Neural progenitor cell (in vitro differentiated cells): ENCODE measurements at regions not wholly inside any gene's neighbourhood (a gene's known extent, or its start where the extent isn't known, plus 50 kb on each side); places are given as distances from the start of the nearest gene placed in this dataset.

Source experiments
- CTCF ChIP-seq: fragments of 200-600 bp; sonication (generic); IDR thresholded peaks from 2 replicates; pipeline ENCODE4 v1.5.1; 2017; ENCODE audit warnings: antibody characterized with exemption, mild to moderate bottlenecking
- EZH2 ChIP-seq: fragments of 200-600 bp; sonication (generic); IDR thresholded peaks from 2 replicates; pipeline ENCODE4 v1.6.1; 2017; ENCODE audit warnings: antibody characterized with exemption, mild to moderate bottlenecking, moderate library complexity

DNA sequence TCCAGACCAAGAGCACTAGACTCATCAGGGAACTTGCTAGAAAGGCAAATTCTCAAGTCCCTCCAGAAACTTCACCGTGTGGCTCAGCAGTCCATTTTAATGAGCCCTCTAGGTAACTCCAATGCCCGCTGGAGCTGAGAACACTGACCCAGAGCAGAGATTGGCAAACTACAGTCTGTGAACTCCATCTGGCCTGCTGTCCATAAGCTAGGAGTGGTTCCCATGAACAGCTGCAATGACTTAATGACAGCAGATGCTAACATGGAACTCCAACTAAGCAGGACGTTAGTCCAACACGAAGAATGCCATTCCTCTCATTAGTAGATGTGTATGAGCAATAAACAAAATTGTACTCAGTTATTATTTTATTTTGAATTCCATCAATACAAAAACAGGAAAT is 371.9 kb downstream of the STK39 start:
- TF ChIP-seq CTCF (no peak), EZH2 (no peak)
